ENCODE measurements at regions not wholly inside any gene's neighbourhood (a gene's known extent, or its start where the extent isn't known, plus 50 kb on each side); places are given as distances from the start of the nearest gene placed in this dataset.
"Not testable (repeated sequence)": the region's sequence is repeated elsewhere in the genome, so short reads cannot be mapped to it uniquely, and the experiment has no call there.

GRCh38 chr5:60517094-60517694, 182.8 kb downstream of the DEPDC1B start:
- no peak for DNase-seq

DNA sequence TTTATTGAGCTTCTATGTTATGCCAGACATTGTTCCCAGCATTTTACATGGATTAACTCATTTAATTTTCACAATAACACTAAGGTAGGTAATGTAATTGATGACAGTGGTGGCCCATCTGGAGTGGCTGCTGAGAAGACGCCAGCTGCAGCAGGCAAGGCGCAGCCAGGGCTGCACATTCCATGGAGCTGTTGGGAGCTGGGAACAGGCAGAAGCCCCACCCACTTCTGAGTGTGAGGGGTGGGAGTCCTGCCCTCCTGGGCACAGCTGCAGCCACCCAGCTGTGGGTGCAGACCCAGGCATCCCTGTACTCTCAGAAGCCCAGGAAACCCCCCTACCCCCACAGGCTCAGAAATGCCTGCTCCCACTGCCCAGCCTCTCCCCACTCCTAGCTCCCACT, 183.3 kb downstream of the DEPDC1B start:
- no peak for DNase-seq

GRCh38 chr5:60514152-60514551, 185.8 kb downstream of the DEPDC1B start:
- no peak for DNase-seq

GRCh38 chr5:60512117-60512516, 187.8 kb downstream of the DEPDC1B start:
- DNase-seq = no peak

- no peak for DNase-seq
These were observed 189.3 kb downstream of the DEPDC1B start for GRCh38 chr5:60510663-60511062.

GRCh38 chr5:60510049-60510448, 189.9 kb downstream of the DEPDC1B start:
- no peak for DNase-seq

- no peak for DNase-seq
These were observed 190.4 kb downstream of the DEPDC1B start for GRCh38 chr5:60509519-60509918.

- no peak for DNase-seq
These were observed 192.3 kb downstream of the DEPDC1B start for GRCh38 chr5:60507687-60508086.

DNA sequence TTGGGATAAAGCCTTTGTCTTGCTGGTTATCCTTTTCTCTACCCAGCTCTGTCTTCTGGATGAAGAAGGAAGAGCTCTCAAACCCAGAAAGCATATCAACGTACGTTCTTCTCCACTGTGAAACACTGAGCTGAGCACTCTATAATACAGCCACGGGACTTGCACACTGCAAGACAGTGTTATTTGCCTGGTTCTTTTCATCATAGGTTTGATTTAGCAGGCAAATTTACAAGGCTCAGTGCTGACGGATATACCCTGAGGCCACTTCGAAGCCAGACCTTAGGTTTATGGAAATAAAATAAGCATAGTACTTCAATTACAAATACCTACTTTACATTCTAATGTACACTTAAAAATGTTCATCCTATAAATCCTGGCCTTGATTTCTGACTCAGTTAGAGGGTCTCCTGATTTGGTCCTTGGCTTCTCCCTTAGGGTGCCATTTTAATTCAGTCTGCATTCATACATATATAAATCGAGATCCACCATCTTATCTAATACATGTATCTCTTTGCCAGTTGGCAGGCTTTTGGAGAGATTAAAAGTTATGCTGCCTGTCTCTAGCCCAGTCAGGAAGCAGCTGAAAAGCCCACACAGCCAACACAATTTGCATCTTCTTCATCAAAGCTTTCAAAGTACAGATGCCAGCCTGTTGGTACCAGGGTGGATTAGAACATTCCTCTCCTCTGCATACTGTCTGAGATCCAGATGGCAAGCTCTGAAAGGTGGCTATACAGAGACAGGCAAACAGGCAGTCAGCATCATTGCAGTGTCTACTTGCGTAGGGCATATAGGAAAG, 194.4 kb downstream of the DEPDC1B start:
- DNase-seq = no peak

GRCh38 chr5:60504342-60504741, 195.6 kb downstream of the DEPDC1B start:
- no peak for DNase-seq

DNA sequence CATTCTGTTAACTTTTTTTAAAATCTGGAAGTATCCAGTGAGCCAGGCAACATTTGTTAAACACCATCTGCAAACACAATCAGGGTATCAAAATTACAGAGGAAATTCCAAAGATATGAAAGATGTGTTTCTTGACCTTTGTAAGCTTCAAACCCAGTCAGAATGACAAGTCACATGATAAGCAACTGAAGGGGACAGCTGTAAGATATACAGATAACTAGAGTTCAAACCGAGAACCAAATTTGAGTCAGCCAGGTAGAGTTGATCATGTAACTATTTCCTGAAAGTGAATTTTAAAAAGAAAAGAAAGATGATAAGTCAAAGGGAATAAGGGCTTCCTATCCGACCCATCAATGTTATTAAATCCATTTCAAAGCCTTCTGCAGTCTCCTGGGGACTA, 196.2 kb downstream of the DEPDC1B start:
- no peak for DNase-seq

DNA sequence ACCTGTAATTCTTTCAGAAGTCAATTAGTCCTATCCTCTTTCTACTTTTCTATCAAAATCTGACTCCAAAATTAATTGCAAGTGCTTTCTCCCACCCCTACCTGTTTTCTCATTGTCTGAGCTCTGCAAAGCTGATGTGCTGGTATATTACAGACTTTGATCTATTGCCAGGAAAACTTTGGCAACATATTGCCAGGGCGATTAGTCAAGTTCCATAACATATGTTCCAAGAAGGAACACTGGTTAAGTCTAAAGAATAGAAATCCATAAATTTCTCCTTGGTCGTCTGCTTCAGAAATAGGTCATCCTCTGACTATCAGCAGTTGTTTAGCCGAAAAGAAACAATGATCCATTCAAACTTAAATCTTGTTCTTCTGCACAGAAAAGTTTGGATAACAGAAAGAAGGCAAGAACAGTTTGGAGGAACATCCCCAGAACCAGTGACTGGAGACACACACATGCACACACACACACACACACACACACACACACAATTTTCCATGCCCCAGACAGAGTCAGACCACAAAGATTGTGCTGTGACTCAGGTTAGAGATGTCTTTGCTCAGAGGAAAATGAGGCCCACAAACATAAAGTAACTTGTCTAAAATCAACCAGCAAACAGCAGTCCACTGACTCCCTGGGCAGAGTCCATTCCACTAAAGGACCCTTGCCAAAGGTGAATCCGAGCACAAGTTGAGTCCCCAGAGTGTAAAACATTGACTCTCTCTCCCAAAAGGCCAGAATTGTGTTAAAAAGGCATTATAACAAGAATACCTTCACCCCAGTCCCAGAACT, 202.1 kb downstream of the DEPDC1B start:
- DNase-seq = no peak

GRCh38 chr5:60495644-60496520, 204.1 kb downstream of the DEPDC1B start:
- DNase-seq = no peak

DNA sequence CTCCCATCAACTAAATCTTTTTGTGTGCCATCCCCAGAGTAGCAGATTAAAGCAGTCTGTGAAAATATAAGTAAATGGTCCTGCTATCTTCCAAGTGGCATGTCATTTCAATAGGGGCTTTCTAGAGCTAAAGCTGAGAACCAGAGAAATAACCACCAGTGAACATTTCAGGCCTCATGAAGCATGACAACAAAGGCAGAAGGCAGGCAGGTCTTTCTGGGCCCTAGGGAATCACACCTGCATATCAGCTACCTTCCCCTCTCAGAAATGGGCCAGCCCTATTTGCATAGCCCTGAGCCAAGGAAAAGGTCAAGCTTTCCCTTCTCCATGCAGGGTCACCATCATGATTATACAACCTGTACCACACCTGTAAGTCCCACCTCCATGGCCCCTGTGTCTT, 205.3 kb downstream of the DEPDC1B start:
- DNase-seq = no peak

DNA sequence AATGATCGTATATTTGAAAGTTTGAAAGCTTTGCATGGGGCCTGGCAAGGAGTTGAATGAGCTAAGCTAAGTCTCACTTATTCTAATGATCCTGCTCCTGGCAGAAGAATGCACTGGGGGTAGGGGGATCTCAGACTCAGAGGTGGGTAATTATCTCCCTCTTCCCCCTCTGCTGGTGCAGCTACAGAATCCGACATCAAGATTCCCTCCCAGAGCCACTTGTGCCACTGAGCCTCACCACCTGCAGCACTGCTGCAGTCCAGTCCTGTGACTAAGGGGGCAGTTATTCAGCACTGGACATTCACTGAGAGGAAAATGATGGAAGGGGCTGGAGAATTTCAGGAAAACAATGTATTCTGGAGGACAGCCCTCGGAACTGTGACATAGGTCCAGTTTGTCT, 205.8 kb downstream of the DEPDC1B start:
- no peak for DNase-seq

GRCh38 chr5:60493372-60493771, 206.6 kb downstream of the DEPDC1B start:
- no peak for DNase-seq

DNA sequence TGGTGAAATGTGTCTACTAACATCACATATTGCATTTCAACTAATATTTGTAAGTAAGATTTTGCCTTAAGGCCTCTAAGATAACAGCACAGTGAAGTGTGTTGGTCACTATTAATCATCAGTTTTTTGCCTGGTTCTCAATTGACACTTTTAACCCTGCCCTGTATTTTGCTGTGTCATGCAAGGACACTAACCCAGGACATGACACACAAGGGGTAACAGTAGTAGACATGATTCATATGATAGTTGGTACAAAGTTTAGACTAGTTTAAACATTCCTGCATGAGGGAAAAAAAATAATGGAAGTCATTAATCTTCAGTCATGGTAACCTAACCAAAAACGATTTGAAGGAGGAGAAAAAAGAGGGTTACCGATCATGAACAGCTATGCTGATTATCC, 207.0 kb downstream of the DEPDC1B start:
- no peak for DNase-seq

DNA sequence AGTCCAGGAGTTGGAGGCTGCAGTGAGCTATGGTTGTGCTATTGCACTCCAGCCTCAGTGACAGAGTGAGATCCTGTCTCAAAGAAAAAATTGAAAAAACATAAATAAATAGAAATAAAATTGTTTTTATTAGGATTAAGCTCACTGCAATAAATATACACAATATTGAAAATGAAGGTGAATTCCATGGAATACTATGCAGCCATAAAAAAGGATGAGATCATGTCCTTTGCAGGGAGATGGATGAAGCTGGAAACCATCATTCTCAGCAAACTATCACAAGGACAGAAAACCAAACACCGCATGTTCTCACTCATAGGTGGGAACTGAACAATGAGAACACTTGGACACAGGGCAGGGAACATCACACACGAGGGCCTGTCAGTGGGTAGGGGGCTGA, 207.6 kb downstream of the DEPDC1B start:
- not testable (repeated sequence) for DNase-seq

DNA sequence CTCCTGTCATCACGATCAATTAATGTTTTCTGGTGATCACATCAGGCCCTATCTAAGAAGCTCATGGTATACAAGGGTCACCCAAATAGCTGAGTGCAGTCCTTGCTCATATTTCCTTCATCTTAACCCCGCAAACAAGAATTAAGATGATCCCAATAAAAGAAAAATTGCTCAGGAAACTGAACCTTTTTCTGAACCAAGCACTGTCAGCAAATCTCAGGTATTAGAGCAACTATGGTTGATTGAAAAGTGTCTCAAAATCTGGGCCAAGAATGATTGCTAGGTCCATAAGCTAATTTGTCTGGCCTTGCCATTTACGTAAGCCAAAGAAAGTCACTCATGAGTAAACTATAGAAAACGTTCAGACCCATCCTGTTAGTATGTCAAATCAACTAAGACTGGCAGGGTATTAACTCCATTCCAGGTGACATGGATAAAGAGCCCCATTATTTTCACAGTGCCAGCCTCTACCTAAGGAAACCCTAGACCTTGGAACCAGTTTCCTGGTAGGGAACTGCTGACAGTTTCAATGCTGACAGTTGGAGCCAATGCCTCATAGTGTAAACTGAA, 209.3 kb downstream of the DEPDC1B start:
- no peak for DNase-seq

DNA sequence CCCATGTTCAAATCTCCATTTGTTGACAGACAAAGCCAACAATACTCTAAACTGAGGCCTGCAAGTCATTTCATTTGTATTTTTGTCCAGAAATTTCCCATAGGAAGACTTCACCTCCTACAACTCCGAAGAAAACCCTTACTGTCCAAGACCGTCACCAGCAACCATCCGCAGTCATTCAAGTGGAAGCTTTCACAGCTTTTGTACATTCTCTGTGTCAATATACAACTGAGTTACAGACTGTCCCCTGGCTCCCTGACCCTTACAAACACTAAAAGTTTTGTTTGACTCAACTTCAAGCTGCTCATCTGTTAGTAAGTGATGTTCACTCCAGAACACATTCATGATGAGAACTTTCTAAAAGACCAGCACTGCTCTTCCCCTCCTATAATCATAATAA, 210.1 kb downstream of the DEPDC1B start:
- DNase-seq = no peak

- no peak for DNase-seq
These were observed 210.6 kb downstream of the DEPDC1B start for GRCh38 chr5:60489377-60489776.

DNA sequence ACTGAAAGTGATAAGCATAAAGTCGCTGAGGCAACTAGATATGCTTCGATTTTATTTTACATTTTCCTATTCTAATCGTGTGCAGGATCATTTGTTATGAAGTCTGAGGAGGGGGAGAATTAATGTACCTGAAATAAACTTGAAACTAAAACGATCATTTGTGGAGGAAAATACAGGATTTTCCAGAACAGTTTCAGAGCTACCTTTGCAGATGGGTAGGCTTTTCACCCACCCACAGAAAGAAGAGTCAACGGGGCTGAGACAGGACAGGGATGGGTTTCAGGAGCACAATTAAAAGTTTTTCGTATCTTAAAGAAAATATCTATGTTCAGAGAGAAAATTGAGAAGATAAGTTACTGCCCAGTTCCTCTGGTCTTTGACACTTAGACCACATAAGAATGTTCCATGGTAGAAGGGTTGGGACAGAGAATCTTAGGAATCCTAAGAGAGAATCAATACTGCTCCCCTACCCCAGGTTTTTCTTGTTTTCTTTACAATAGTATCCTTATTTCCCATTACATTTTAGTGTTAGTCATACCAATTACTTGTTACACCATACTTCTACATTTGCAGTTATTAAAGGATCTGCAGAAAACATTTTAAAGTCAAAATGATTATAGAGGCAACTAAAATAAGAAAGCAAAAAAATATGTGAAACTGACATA, 211.4 kb downstream of the DEPDC1B start:
- DNase-seq = no peak

Data from stimulated activated CD4-positive, alpha-beta T cell treated with anti-CD3 and anti-CD28 coated beads, Interleukin-2, amount 100 ng/mL, for 24 hours (primary cell).